OCI-LY1 (cell line): ENCODE measurements at regions not wholly inside any gene's neighbourhood (a gene's known extent, or its start where the extent isn't known, plus 50 kb on each side); places are given as distances from the start of the nearest gene placed in this dataset.

Experiments
- CTCF ChIP-seq: fragments of 200-600 bp; sonication (generic), shearing (Covaris generic); IDR thresholded peaks from 2 replicates; pipeline ENCODE4 v1.5.1; 2017; ENCODE audit warnings: mild to moderate bottlenecking, antibody characterized with exemption, low read length, moderate library complexity, mixed read lengths
- EZH2 ChIP-seq: fragments of 200-600 bp; sonication (generic), shearing (Covaris generic); IDR thresholded peaks from 2 replicates; pipeline ENCODE4 v1.8.0; 2017; ENCODE audit warnings: borderline replicate concordance, mixed run types, mild to moderate bottlenecking, antibody characterized with exemption, low read length, moderate library complexity, mixed read lengths

- TF ChIP-seq CTCF: no peak
- TF ChIP-seq EZH2: no peak
These were observed 500.7 kb downstream of the TLE4 start for GRCh38 chr9:80072451-80072850.
